GM21515 (cell line): ENCODE measurements at regions not wholly inside any gene's neighbourhood (a gene's known extent, or its start where the extent isn't known, plus 50 kb on each side); places are given as distances from the start of the nearest gene placed in this dataset.
A peak's percentile ranks its signal among the peaks of the same experiment; 100 is the strongest.
"Not testable (repeated sequence)": the region's sequence is repeated elsewhere in the genome, so short reads cannot be mapped to it uniquely, and the experiment has no call there.

Source experiments
- ATAC-seq: cut with Tn5 transposase; IDR thresholded peaks from one replicate; pipeline ENCODE4 v1.9.1; 2021; ENCODE audit not compliant: unreplicated experiment

DNA sequence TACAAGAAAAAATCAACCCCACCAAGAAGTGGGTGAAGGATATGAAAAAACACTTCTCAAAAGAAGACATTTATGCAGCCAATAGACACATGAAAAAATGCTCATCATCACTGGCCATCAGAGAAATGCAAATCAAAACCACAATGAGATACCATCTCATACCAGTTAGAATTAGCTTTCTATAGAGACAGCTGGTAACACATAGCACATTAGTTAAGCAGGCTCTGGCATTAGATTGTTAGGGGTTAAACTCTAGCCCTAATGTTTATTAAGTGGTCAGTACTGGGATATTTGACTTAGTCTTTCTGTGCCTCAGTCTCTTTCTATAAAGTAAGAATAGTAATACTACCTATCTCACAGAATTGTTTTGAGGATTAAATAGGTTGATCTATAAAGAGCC lies 65.2 kb upstream of the TGFBR2 start:
- not testable (repeated sequence) for ATAC-seq

DNA sequence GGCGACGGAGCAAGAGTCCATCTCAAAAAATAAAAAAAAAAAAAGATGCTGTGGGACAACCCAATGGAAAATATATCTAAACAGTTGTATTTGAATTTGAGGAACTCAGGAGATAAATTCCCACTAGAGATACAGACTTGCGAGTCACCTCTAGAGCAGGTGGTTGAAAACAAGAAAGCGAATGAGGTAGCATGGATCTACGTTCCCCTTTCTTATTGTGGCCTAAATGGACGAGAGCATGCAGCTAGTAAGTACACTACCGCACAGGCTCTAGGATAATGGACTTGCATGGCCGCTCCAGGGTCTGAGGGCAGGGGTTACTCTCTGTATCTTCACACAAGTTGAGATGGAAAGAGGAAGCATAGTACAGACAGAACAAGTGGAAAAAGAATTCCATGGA lies 63.5 kb upstream of the TGFBR2 start:
- ATAC-seq = no peak

DNA sequence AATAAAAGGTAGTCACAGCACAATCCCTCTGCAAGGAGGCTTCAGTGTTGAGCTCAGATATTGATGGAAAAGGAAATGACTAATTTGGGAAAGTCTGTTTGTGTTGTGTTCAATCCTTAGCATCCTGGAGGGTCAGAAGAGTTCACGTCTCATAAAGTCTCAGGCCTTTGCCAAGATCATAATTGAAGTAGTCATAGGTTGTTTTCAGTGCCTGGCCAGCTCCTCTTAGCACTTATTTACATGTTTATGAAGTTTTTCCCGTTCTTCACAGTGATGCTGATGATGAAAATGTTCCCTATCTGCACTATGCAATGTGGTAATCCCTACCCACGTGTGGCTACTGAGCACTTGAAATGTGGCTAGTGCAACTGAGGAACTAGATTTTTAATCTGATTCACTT lies 61.6 kb upstream of the TGFBR2 start:
- ATAC-seq = no peak

DNA sequence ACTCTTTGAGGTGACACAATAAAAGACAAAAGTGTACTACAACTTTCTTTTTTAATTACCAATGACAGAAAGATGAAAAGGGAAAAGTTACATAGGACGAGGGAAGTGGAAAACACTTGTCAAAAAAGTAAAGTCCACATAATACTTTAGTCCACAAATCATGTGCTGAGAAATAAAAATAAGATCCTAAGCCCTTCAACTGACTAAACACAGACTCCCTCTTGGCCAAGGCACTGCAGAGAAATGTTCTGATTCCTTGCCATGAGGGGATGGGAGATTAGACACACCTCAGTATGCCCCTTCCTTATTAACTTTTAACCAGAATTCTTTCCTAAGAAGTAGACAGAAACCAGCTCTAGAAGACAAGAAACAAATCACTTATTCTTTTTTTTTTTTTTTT lies 59.5 kb upstream of the TGFBR2 start:
- no peak for ATAC-seq

DNA sequence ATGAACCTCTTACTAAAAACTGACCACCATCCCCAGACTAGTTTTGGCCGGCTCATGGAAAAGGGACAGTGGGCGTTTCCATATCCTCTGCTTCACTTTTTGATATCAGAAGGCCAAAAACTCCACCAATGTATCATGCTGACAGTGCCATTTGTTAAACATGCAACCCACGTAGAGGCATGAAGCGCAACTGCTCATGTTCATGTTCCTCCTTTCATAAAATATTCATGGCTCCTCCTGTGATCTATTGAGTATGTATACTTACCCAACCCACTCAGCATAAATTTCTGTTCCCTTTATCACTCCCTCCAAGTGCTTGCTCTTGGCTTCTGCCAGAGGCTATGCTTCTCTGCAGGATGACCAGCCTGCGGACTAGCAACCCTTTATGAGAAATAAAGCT lies 58.7 kb upstream of the TGFBR2 start:
- no peak for ATAC-seq

DNA sequence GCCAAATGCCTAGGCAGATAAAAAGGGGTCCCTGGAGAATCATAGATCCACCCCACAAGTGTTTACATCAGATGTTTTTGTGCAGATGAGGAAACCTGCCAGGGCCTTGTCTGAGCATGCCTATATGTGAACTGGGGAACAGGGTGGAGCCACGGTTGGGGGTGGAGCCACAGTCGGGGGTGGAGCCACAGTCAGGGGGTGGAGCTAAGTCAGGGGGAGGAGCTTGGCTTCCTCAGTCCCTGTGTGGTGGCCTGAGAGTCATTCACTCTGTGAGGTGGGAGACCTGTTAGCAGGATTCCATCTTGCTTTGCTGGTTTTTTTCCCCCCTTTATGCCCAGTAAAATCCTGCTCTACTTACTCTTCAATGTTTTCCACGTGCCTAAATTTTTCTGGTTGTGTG lies 57.8 kb upstream of the TGFBR2 start:
- peak; percentile 55 for ATAC-seq

DNA sequence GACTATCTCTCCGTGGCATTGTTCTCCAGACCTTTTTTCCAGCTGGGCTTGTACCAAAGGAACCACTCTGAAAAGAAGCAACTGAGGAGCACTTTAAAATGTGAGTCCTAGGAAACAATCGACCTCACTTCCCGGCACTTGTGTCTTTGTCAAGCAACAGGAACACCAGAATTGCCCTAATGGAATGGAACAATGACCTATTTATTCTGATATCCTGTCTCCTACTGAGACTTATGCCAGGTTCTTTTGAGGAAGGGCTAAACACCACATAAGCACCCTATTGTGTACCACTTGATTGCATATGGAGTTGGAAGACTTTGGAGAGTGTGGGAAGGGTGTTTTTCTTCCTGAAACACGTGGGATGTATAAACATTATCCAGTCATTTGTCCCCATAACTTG lies 56.8 kb upstream of the TGFBR2 start:
- no peak for ATAC-seq

DNA sequence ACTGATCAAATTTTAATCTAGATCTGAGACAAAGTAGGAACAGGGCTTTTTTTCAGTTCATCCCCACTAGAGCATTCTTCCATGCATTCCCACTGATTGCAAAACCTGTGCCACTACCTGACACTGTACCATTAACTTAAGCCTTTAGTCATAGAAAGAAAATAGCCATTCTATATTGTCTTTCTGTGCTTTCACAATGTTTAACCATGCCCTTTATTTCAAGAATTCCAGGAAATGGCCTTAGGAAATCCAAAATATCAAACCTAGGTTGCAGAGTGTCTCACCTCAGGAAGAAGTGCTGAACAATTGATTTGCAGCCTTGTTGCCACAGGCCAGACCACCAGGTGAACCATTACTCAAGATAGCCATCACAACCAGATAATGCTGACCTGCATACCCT lies 56.2 kb upstream of the TGFBR2 start:
- no peak for ATAC-seq

DNA sequence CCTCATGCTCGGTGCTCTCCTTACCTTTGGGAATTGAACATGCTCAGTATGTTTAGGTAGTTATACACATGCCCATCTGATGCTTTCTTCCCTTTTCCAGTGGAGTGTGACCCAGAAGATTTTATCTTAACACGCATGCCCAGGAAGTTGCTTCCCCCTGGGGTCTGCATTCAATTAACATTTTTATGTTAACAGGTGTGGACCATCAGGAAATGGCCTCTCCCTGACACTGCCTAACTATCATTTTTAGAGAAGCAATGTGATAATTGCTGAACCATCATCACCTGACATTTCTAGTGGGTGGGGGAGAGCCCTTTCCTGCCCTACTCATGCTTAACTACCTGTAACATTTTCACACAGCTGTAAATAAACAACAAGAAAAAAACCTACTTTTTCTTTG lies 55.1 kb upstream of the TGFBR2 start:
- ATAC-seq = no peak

DNA sequence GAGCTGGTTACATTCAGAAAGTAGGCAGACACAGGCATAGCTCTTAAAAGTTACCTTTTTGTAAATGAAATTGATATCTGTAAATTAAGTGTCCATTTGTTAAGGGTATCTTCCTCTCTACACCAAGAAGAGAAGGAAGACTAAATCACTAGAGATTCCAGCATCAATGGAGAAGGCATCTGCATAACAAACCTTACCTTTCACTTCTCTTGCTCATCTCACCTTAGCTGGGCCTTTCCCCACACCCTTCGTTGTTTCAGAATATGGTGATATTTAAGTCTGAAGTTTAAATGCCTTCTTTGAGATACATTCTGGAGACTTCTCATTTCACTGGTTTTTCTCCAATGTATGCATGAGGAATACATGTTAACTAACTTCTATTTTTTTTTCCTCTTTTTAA lies 54.5 kb upstream of the TGFBR2 start:
- ATAC-seq = no peak

DNA sequence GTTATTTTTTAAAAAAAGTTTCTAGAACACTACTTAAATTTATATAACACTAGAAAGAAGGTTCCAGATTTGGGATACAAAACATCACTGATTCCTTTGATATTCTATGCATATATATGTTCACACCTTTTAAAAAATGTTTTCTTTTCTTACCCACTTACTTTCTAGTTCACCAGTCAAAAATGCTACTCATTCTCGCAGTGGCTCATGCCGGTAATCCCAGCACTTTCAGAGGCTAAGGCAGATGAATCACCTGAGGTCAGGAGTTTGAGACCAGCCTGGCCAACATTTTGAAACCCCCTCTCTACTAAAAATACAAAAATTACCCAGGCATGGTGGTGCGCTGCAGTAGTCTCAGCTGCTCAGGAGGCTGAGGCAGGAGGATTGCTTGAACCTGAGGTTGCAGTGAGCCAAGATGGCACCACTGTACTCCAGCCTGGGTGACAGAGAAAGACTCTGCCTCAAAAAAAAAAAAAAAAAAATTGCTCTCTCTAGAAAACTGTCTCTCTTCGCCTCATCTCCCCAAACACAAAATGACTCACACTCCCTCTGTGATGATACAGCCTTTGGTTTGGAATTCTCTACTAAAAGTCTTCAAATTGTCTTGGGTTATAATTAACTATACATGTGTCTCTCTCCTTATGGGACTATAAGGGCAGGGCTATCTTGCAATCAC lies 52.6 kb upstream of the TGFBR2 start:
- no peak for ATAC-seq

DNA sequence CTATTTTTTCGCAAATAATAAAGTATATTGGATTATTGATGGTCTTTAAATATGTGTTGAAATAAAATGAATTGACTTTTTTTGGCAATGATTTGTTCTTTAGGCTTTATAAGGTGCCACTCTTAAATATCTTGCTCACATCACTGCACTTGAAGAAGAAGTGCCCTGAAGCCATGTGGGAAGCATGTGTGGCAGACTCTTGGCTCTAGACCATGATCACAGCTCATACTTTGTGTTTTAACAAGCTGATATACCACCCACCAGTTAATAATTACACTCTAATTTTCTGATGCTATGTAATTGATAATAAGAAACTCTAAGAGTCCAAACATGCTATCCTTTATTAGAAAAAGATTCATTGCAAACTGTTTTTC lies 52.1 kb upstream of the TGFBR2 start:
- ATAC-seq = no peak

DNA sequence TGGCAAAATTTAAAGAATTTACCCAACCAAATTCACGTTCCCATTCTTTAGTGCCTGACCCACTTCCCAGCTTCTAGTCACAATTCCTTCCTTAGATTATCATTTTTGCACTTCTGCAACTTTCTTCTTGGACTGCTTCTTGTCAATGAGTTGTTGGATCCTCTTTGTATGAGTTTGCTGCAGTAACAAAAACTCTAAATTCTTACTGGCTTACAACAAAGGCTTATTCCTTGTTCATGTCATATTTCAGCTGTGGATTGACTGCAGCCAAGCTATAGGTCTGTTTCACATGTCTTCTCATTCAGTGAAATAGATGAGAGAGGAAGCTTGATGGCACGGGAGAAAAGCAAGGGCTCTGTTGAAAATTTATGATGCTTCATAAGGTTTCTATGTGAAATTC lies 50.4 kb upstream of the TGFBR2 start:
- ATAC-seq = no peak
